Stimulated activated CD4-positive, alpha-beta T cell treated with anti-CD3 and anti-CD28 coated beads, Interleukin-15, amount 100 ng/mL, for 48 hours (primary cell): ENCODE measurements at regions not wholly inside any gene's neighbourhood (a gene's known extent, or its start where the extent isn't known, plus 50 kb on each side); places are given as distances from the start of the nearest gene placed in this dataset.

Experiments
- DNase-seq, 2 donors: peaks; one replicate each; pipeline ENCODE4 v3.0.0-alpha.2; 2020; ENCODE audit warnings: low read depth in 2 of 2

- DNase-seq, result no peak
Observed at GRCh38 chr15:61534986-61535385, 305.9 kb upstream of the RORA start.

GRCh38 chr15:61530769-61531168 is 301.7 kb upstream of the RORA start:
- DNase-seq, result no peak

- no peak for DNase-seq
Observed at GRCh38 chr15:61528581-61528910, 299.4 kb upstream of the RORA start.

- no peak for DNase-seq
Observed at GRCh38 chr15:61527836-61528580, 298.9 kb upstream of the RORA start.

GRCh38 chr15:61524545-61524944 is 295.4 kb upstream of the RORA start:
- no peak for DNase-seq

- DNase-seq, result no peak
Observed at GRCh38 chr15:61524086-61524485, 295.0 kb upstream of the RORA start.

- DNase-seq, result no peak
Observed at GRCh38 chr15:61522411-61522810, 293.3 kb upstream of the RORA start.

- no peak for DNase-seq
Observed at GRCh38 chr15:61521953-61522352, 292.9 kb upstream of the RORA start.

GRCh38 chr15:61519296-61519695 is 290.2 kb upstream of the RORA start:
- no peak for DNase-seq

- DNase-seq, result no peak
Observed at GRCh38 chr15:61518191-61518950, 289.3 kb upstream of the RORA start.

GRCh38 chr15:61517776-61518175 is 288.7 kb upstream of the RORA start:
- DNase-seq, result no peak

- DNase-seq, result no peak
Observed at GRCh38 chr15:61517335-61517734, 288.2 kb upstream of the RORA start.

- DNase-seq, result no peak
Observed at GRCh38 chr15:61511756-61512155, 282.7 kb upstream of the RORA start.

GRCh38 chr15:61511089-61511488 is 282.0 kb upstream of the RORA start:
- no peak for DNase-seq

- DNase-seq, result no peak
Observed at GRCh38 chr15:61509327-61509840, 280.3 kb upstream of the RORA start.

- DNase-seq, result no peak
Observed at GRCh38 chr15:61503383-61503969, 274.4 kb upstream of the RORA start.

- DNase-seq, result no peak
Observed at GRCh38 chr15:61501815-61502389, 272.8 kb upstream of the RORA start.

- no peak for DNase-seq
Observed at GRCh38 chr15:61500951-61501620, 272.0 kb upstream of the RORA start.

- no peak for DNase-seq
Observed at GRCh38 chr15:61500523-61500922, 271.4 kb upstream of the RORA start.

- DNase-seq, result no peak
Observed at GRCh38 chr15:61499376-61499775, 270.3 kb upstream of the RORA start.

- DNase-seq, result no peak
Observed at GRCh38 chr15:61489571-61489970, 260.5 kb upstream of the RORA start.

- no peak for DNase-seq
Observed at GRCh38 chr15:61483599-61483998, 254.5 kb upstream of the RORA start.
